Fibroblast of pulmonary artery (primary cell): ENCODE measurements at regions not wholly inside any gene's neighbourhood (a gene's known extent, or its start where the extent isn't known, plus 50 kb on each side); places are given as distances from the start of the nearest gene placed in this dataset.
"Not testable (repeated sequence)": the region's sequence is repeated elsewhere in the genome, so short reads cannot be mapped to it uniquely, and the experiment has no call there.

ENCODE experiments used
- DNase-seq: peaks from one replicate; pipeline ENCODE4 v3.0.0-alpha.2; 2010; ENCODE audit warnings: low read depth
- H3K4me3 ChIP-seq: replicated peaks from 2 replicates; pipeline ENCODE4 v1.5.1; 2011; ENCODE audit warnings: low read depth, mild to moderate bottlenecking, control low read depth, low read length, moderate library complexity
- CTCF ChIP-seq: IDR thresholded peaks from 2 replicates; pipeline ENCODE4 v1.5.1; 2011; ENCODE audit warnings: mild to moderate bottlenecking, control low read depth, low read length, inconsistent platforms; ENCODE audit errors: missing control alignments

GRCh38 chrX:65127842-65128241 lies 151.6 kb upstream of the ZC4H2 start:
- no peak for TF ChIP-seq CTCF
- DNase-seq = no peak
- H3K4me3 ChIP-seq = no peak overlapping the region

- H3K4me3 ChIP-seq = no peak overlapping the region
- no peak for DNase-seq
- no peak for TF ChIP-seq CTCF
These were observed 122.6 kb upstream of the ZC4H2 start for GRCh38 chrX:65098851-65099250.

GRCh38 chrX:65093658-65094057 lies 117.4 kb upstream of the ZC4H2 start:
- no peak overlapping the region for H3K4me3 ChIP-seq
- TF ChIP-seq CTCF = no peak
- DNase-seq = no peak

GRCh38 chrX:65073233-65073632 lies 97.0 kb upstream of the ZC4H2 start:
- DNase-seq = no peak
- TF ChIP-seq CTCF = no peak
- no peak overlapping the region for H3K4me3 ChIP-seq

GRCh38 chrX:65072590-65072989 lies 96.3 kb upstream of the ZC4H2 start:
- no peak for TF ChIP-seq CTCF
- no peak for DNase-seq
- H3K4me3 ChIP-seq = no peak overlapping the region

- H3K4me3 ChIP-seq, DNase-seq: not testable (repeated sequence)
These were observed 82.4 kb upstream of the ZC4H2 start for GRCh38 chrX:65058626-65059025.

- no peak for TF ChIP-seq CTCF
- no peak overlapping the region for H3K4me3 ChIP-seq
- DNase-seq = no peak
These were observed 68.8 kb upstream of the ZC4H2 start for GRCh38 chrX:65045001-65045400.

- TF ChIP-seq CTCF = no peak
- DNase-seq = peak; percentile 21
These were observed 59.2 kb upstream of the ZC4H2 start for GRCh38 chrX:65035446-65035770.

More at GRCh38 chrX:65035446-65035770, 59.2 kb upstream of the ZC4H2 start:
- H3K4me3 ChIP-seq = peak overlapping the region; percentile 49
